SIG-M5 (cell line): ENCODE measurements at regions not wholly inside any gene's neighbourhood (a gene's known extent, or its start where the extent isn't known, plus 50 kb on each side); places are given as distances from the start of the nearest gene placed in this dataset.
"Not testable (repeated sequence)": the region's sequence is repeated elsewhere in the genome, so short reads cannot be mapped to it uniquely, and the experiment has no call there.

Experiments
- DNase-seq: peaks from one replicate; lab custom pipeline; 2025; lab: John Stamatoyannopoulos, UW

- DNase-seq, result no peak
These were observed 53.8 kb downstream of the COX7C start for GRCh38 chr5:86671536-86671935.

GRCh38 chr5:86674069-86674468 lies 56.3 kb downstream of the COX7C start:
- DNase-seq, result no peak

- no peak for DNase-seq
These were observed 57.6 kb downstream of the COX7C start for GRCh38 chr5:86675311-86675710.

- no peak for DNase-seq
These were observed 61.8 kb downstream of the COX7C start for GRCh38 chr5:86679529-86679928.

- no peak for DNase-seq
These were observed 62.2 kb downstream of the COX7C start for GRCh38 chr5:86679949-86680348.

- no peak for DNase-seq
These were observed 66.5 kb downstream of the COX7C start for GRCh38 chr5:86684222-86684621.

GRCh38 chr5:86686046-86686445 lies 68.3 kb downstream of the COX7C start:
- DNase-seq, result no peak

GRCh38 chr5:86688406-86688805 lies 70.7 kb downstream of the COX7C start:
- no peak for DNase-seq

GRCh38 chr5:86689103-86689729 lies 71.5 kb downstream of the COX7C start:
- DNase-seq, result no peak

GRCh38 chr5:86709157-86709881 lies 91.6 kb downstream of the COX7C start:
- DNase-seq, result no peak

GRCh38 chr5:86716121-86716520 lies 98.4 kb downstream of the COX7C start:
- no peak for DNase-seq

- DNase-seq, result not testable (repeated sequence)
These were observed 113.8 kb downstream of the COX7C start for GRCh38 chr5:86731319-86732117.

GRCh38 chr5:86735370-86735769 lies 117.6 kb downstream of the COX7C start:
- no peak for DNase-seq

GRCh38 chr5:86737579-86737978 lies 119.8 kb downstream of the COX7C start:
- no peak for DNase-seq

- DNase-seq, result no peak
These were observed 130.9 kb downstream of the COX7C start for GRCh38 chr5:86748538-86749105.

- DNase-seq, result no peak
These were observed 132.1 kb downstream of the COX7C start for GRCh38 chr5:86749841-86750240.

GRCh38 chr5:86756839-86757238 lies 139.1 kb downstream of the COX7C start:
- DNase-seq, result no peak

- DNase-seq, result no peak
These were observed 140.1 kb downstream of the COX7C start for GRCh38 chr5:86757824-86758223.

GRCh38 chr5:86760661-86761060 lies 142.9 kb downstream of the COX7C start:
- no peak for DNase-seq

GRCh38 chr5:86763929-86764328 lies 146.2 kb downstream of the COX7C start:
- no peak for DNase-seq

- DNase-seq, result no peak
These were observed 148.2 kb downstream of the COX7C start for GRCh38 chr5:86765778-86766502.

GRCh38 chr5:86768699-86769202 lies 151.0 kb downstream of the COX7C start:
- no peak for DNase-seq
